Peyer's patch (tissue), 4 donors: ENCODE measurements at regions not wholly inside any gene's neighbourhood (a gene's known extent, or its start where the extent isn't known, plus 50 kb on each side); places are given as distances from the start of the nearest gene placed in this dataset.

ENCODE experiments used
- DNase-seq, 3 donors: peaks; one replicate each; pipeline ENCODE4 v3.0.0-alpha.2; 2017 to 2019
- H3K27ac ChIP-seq, 4 donors: fragments of 200-600 bp; sonication (generic); one replicate each; pipeline ENCODE4 v1.5.1; 2016 to 2019
- H3K27me3 ChIP-seq, 2 donors: fragments of 200-600 bp; sonication (generic); one replicate each; pipeline ENCODE4 v1.5.1; 2019
- H3K36me3 ChIP-seq, 3 donors: fragments of 200-600 bp; sonication (generic); one replicate each; pipeline ENCODE4 v1.5.1; 2016 to 2019
- H3K4me1 ChIP-seq, 4 donors: fragments of 200-600 bp; sonication (generic); one replicate each; pipeline ENCODE4 v1.5.1; 2016 to 2019
- H3K4me3 ChIP-seq, 4 donors: fragments of 200-600 bp; sonication (generic); 1 replicate in 3 of 4; 2 replicates in 1 of 4; pipeline ENCODE4 v1.5.1; 2016 to 2019; ENCODE audit warnings: mild to moderate bottlenecking in 1 of 4
- H3K9me3 ChIP-seq, 4 donors: fragments of 200-600 bp; sonication (generic); one replicate each; pipeline ENCODE4 v1.5.1; 2016 to 2019; ENCODE audit warnings: mild to moderate bottlenecking in 1 of 4
- CTCF ChIP-seq, 6 experiments: fragments of 450-650 bp in 4 of 6; fragments of 200-600 bp in 2 of 6; sonication (generic) in 1 of 6; IDR thresholded peaks; one replicate each; pipeline ENCODE4 v1.5.1; 2017 to 2019; ENCODE audit warnings: antibody characterized with exemption in 6 of 6, mild to moderate bottlenecking in 3 of 6, moderate library complexity in 1 of 6
- POLR2A ChIP-seq, 2 donors: fragments of 450-650 bp; IDR thresholded peaks; one replicate each; pipeline ENCODE4 v1.5.1; 2017; ENCODE audit warnings: antibody characterized with exemption in 2 of 2, mild to moderate bottlenecking in 2 of 2, moderate library complexity in 2 of 2

- DNase-seq: no peak
- TF ChIP-seq CTCF (IDR thresholded peaks at IDR 0.05) (no peak), POLR2A (IDR thresholded peaks at IDR 0.05) (no peak)
- Histone ChIP-seq H3K4me3 (no peak overlapping the region), H3K27ac (no peak overlapping the region), H3K36me3 (no peaks in the 10 kb centered on the region), H3K4me1 (no peaks in the 10 kb centered on the region), H3K9me3 (no peaks in the 10 kb centered on the region), H3K27me3 (no peaks in the 10 kb centered on the region)
Observed at GRCh38 chr10:94125856-94126255, 132.1 kb downstream of the PLCE1 start.

GRCh38 chr10:94129393-94130130 is 135.8 kb downstream of the PLCE1 start:
- no peaks in the 10 kb centered on the region for H3K9me3 ChIP-seq
- H3K4me1 ChIP-seq: no peaks in the 10 kb centered on the region
- TF ChIP-seq POLR2A (IDR thresholded peaks at IDR 0.05): no peak
- no peak for TF ChIP-seq CTCF (IDR thresholded peaks at IDR 0.05)
- H3K27ac ChIP-seq: no peak overlapping the region
- no peaks in the 10 kb centered on the region for H3K36me3 ChIP-seq
- H3K27me3 ChIP-seq: no peaks in the 10 kb centered on the region
- no peak overlapping the region for H3K4me3 ChIP-seq
- DNase-seq: no peak

- DNase-seq: no peak
- Histone ChIP-seq H3K4me3 (no peak overlapping the region), H3K9me3 (no peaks in the 10 kb centered on the region), H3K27ac (no peak overlapping the region), H3K36me3 (no peaks in the 10 kb centered on the region), H3K27me3 (no peaks in the 10 kb centered on the region), H3K4me1 (no peaks in the 10 kb centered on the region)
- TF ChIP-seq POLR2A (IDR thresholded peaks at IDR 0.05): no peak
- no peak for TF ChIP-seq CTCF (IDR thresholded peaks at IDR 0.05)
Observed at GRCh38 chr10:94131885-94132284, 138.2 kb downstream of the PLCE1 start.

- H3K4me1 ChIP-seq: no peaks in the 10 kb centered on the region
- no peaks in the 10 kb centered on the region for H3K9me3 ChIP-seq
- no peaks in the 10 kb centered on the region for H3K36me3 ChIP-seq
- TF ChIP-seq POLR2A (IDR thresholded peaks at IDR 0.05): no peak
- TF ChIP-seq CTCF (IDR thresholded peaks at IDR 0.05): no peak
- DNase-seq: no peak
- H3K27ac ChIP-seq: no peak overlapping the region
- no peaks in the 10 kb centered on the region for H3K27me3 ChIP-seq
- no peak overlapping the region for H3K4me3 ChIP-seq
Observed at GRCh38 chr10:94133239-94133638, 139.5 kb downstream of the PLCE1 start.

GRCh38 chr10:94137747-94138146 is 144.0 kb downstream of the PLCE1 start:
- TF ChIP-seq POLR2A (IDR thresholded peaks at IDR 0.05) (no peak), CTCF (IDR thresholded peaks at IDR 0.05) (no peak)
- H3K4me3 ChIP-seq: no peak overlapping the region
- H3K27ac ChIP-seq: no peak overlapping the region
- DNase-seq: no peak
- no peaks in the 10 kb centered on the region for H3K27me3 ChIP-seq
- H3K4me1 ChIP-seq: no peaks in the 10 kb centered on the region
- H3K9me3 ChIP-seq: no peaks in the 10 kb centered on the region
- no peaks in the 10 kb centered on the region for H3K36me3 ChIP-seq

GRCh38 chr10:94138391-94138790 is 144.7 kb downstream of the PLCE1 start:
- H3K4me1 ChIP-seq: no peaks in the 10 kb centered on the region
- H3K27me3 ChIP-seq: no peaks in the 10 kb centered on the region
- H3K4me3 ChIP-seq: no peak overlapping the region
- no peak overlapping the region for H3K27ac ChIP-seq
- TF ChIP-seq CTCF (IDR thresholded peaks at IDR 0.05) (no peak), POLR2A (IDR thresholded peaks at IDR 0.05) (no peak)
- no peaks in the 10 kb centered on the region for H3K9me3 ChIP-seq
- no peak for DNase-seq
- no peaks in the 10 kb centered on the region for H3K36me3 ChIP-seq
